HG03439 (cell line): ENCODE measurements at regions not wholly inside any gene's neighbourhood (a gene's known extent, or its start where the extent isn't known, plus 50 kb on each side); places are given as distances from the start of the nearest gene placed in this dataset.
"Not testable (repeated sequence)": the region's sequence is repeated elsewhere in the genome, so short reads cannot be mapped to it uniquely, and the experiment has no call there.

Experiments used
- ATAC-seq: cut with Tn5 transposase; IDR thresholded peaks from one replicate; pipeline ENCODE4 v1.9.1; 2021; ENCODE audit warnings: mild to moderate bottlenecking, moderate library complexity; ENCODE audit not compliant: unreplicated experiment

DNA sequence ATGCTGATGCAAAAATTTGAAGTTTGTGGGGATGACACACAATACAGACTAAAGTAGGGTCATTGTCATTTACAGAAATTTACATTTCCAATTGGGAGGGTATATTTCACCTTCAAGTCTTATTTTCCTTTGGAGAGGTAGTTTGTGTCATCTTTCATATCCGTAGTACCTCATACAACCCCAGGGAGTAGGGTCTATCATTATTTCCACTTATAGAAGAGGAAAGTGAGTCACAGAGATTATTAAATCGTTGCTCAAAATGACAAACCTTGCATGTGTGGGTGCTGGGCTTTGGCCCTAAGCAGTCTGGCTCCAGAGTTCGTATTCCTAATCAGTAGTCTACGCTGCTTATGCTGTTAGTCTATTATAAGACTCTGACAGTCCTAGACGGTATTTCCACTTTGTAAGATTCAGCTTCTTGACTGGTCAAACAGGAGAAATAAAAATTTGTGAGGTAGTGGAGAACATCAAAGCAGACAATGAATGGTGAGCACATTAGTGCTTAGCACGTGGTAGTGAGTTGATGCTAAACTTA lies 516.5 kb downstream of the PCDH7 start:
- no peak for ATAC-seq

DNA sequence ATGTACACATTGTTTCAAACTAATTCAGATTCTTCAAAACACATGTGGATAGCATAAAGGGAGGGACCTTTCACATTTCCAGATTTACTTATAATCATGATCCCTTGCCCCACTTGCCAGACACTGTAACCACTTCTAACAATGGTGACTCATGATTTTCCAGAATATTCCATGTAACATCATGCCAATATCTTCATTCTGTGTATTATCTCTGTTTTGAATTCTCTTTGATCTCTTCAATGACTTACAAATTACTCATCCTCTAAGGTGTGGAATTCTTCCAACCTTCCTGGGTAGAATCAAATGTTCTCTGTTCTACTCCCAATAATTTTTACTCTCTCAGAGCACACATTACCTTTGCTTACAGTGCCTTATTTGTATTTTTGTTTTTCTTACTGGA lies 517.1 kb downstream of the PCDH7 start:
- no peak for ATAC-seq

DNA sequence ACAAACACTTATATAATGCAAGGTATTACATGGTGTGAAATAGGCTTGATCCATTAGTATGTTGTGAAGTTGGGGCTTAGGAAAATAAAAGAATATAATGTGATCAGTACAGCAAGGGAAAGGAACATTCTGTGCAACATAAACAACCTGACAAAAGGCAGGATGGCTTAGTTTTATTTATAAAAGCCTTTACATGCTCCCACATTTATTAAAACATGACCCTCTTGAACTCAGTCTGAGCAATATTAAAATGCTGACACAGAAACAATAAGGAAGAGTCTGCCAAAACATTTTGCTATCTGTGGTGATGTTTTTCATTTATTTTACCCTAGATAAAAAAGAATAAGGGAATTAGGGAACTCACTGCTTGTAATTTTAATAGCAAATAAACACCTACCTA lies 519.7 kb downstream of the PCDH7 start:
- ATAC-seq, result no peak

DNA sequence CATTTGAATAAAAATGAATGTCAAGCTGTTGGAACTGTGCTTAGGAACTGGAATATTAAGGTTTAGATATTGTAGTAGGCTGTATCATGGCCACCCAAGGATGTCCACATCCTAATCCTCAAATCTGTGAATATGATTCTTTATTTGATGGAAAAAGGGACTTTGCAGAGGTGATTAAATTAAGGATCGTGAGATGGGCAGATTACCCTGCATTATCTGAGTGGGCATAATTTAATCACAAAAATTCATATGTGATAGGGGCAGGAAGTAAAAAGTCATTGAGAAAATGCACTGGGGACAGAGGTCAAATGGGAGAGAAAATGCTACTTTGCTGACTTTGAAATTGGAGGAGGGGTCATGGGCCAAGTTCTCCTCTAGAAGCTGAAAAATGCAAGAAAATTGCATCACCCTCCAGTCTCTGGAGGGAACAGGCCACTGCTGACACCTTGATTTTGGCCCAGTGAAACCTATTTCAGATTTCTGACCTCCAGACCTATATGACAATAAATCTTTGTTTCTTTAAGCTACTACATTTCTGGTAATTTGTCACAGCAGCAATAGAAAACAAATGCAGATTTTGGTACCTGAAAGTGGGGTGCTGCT lies 521.4 kb downstream of the PCDH7 start:
- no peak for ATAC-seq

DNA sequence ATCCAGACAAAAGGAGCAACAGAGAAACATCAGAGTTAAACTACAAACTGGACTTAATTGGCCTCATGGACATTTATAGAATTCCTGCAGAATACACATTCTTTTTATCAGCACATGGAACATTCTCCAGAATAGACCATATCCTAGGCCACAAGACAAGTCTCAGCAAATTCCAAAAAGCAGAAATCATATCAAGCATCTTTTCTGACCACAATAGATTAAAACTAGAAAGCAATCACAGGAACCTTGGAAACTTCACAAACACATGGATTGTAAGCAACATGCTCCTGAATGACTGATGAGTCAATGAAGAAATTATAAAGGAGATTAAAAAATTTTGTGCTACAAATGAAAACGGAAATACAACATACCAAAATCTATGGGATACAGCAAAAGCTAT lies 526.7 kb downstream of the PCDH7 start:
- no peak for ATAC-seq

DNA sequence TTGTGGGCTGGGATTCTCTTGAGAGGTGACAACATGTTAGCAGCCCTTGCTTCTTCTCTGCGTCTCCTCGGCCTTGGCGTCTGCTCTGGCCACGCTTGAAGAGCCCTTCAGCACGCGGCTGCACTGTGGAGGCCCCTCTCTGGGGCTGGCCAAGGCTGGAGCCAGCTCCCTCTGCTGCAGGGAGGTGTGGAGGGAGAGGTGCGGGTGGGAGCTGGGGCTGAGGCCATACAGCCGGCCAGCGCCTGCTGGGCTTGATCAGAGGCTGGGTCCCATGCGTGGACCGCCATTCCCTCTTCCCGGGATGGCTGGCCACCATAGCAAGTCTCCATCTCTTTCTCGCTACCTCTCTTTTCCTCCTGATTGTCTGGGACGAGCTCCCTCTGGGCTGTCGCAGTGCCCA lies 539.0 kb downstream of the PCDH7 start:
- no peak for ATAC-seq

DNA sequence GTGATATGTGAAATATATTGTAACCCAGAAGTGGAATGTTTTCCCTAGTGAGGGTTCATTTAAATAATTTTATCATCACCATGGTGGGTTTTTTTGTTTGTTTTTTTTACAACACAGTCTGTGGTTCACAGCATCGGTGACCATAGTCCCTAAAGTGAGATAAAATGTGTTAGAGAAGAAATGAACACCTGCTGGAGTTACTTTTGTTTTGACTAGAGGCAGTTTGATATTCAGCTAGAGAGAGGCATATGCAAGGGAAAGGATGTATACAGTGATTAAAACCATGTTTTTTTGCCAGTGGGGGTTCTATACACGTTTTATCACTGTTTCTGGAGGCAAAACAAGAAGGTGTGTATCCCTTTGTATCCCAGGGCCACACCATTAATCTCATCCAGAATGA lies 541.5 kb downstream of the PCDH7 start:
- ATAC-seq, result no peak

DNA sequence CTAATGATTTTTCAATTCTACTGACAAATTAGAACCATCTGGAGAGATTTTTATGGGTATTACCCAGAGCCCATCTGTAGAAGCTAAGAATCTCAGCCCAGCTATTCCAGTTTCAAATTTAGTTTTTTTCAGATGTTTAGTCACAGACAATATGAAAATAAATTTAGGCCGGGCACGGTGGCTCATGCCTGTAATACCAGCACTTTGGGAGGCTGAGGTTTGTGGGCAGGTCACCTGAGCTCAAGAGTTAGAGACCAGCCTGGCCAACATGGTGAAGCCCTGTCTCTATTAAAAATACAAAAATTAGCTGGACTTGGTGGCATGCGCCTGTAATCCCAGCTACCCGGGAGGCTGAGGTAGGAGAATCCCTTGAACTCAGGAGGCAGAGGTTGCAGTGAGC lies 545.9 kb downstream of the PCDH7 start:
- not testable (repeated sequence) for ATAC-seq

DNA sequence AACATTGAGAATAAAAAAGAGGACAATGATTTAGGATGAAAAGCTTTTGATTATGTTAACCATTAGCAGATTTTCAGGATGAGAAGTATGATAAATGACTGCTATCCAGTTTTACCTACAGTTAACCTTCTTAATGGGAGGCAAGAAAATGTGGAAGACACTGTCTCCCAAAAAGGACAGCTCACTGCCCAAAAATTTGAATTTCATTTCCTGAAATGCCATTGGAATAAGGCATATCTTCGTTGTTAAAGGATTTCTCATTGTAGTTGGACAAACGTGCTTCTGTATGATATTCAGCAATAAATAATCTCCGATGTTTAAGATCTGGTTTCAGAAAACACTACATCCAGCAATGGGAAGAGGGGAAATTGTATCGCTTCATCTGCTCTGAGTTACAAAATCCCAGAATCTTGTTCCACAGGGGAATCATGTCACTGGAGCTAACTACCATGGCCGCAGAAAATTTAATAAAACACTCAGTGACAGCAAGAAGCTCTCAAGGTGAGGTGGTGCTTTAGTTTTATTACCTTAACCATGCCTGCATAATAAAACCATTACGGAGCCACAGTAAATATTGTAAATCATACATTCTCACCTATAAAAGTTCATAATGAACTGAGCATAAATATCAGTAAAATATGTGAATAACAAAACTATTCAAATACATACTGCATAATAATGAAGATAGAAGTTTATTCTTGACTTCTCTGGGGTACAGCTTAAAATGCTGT lies 552.3 kb downstream of the PCDH7 start:
- ATAC-seq, result no peak

DNA sequence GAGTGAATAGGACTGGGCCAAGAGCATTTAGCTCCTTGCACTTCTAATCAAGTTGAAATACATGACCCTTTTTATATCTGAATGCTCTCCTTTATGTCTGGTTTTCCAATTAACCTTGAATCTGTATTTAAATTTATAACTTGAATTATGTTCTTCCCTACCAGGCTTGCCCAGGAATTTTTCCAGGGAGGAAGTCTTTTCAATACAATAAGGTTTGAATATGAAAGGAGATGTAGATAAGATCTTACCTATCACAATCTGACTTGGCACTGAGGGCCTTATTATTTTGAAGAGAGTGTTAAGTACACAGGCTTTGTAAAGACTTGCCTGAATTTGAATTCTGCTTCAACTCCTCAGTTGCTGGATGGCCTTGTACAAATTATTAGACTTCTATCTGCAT lies 555.7 kb downstream of the PCDH7 start:
- no peak for ATAC-seq

DNA sequence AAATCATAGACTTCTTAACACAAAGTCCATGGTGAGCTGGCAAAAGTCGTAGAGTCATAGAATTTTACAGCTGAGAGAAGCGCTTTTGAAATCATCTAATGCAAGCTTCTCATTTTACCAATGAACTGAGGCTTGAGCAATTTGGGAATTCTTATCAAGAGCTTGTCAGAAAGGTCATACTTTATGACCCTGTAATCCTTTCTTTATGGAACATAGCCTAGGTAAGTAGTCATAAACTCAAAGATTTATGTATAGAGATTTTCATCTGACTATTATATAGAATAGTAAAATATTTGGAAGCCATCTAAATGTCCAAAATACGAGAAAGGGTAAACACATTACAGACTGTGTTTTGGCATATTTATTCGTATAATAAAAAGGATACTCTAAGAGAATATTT lies 563.5 kb downstream of the PCDH7 start:
- no peak for ATAC-seq

DNA sequence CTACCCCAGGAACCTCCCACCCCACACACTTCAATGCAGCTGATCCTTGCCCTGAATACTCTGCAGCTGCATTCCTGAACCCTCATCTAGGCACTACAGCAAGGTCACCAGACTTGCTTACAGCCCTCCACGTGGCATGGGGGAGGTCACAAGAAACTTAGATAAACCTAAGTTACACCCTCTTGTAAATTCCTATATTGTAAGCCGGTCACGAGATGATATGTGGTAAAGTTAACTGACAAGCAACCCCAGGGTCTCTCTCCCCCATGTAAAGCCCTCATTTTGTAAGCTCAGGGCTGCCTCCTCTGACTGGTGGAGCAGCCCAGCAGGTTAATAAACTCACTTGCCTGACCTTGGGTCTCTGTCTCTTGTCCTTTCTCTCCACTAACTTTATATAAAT lies 570.7 kb downstream of the PCDH7 start:
- no peak for ATAC-seq

DNA sequence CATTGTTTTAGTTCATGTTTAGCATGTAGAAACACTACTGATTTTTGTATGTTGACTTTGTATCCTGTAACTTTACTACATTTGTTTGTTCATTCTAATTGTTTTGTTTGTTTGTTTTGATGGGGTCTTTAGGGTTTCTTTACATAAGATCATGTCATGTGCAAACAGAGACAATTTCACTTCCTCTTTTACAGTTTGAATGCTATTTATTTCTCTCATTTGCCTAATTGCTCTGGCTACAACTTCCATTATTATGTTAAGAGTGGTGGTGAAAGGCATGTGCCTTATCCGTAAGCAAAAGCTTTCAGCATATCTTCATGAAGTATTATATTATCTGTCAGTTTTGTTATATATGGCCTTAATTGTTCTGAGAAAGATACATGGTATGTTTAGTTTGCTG lies 571.1 kb downstream of the PCDH7 start:
- ATAC-seq, result no peak

DNA sequence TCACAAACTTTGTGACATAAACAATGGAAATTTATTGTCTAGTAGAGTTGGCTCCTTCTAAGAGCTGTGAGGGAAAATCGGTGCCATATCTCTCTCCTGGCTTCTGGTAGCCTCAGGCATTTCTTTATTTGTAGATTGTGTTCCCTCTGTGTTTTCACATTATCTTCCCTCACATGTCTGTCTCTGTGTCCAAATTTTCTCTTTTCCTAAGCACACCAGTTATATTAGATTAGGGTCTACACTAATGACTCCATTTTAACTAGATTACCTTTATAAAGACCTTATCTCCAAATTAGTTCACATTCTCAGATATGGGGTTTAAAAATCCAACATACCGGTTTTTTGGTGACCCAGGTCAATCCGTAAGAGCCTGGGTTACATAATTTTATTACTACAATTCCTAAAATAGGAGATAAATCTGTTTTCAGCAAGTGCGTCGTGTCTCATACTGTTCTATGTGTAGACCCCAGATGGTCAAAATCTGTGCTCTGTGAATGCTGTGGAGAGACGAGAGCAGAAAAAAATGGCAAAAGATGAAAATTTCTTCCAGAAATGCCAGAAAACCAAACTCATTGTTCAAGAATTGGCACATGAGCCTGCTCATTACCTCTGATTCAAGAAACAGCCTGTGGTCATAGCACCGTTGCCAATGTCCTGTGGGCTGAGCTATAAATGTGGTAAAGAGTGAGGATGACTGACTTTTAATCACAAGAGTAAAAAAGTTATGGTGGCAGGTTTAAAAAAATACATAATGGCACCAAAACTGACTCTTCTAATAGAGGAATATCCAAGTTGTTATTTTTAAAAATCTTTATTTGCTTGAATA lies 574.7 kb downstream of the PCDH7 start:
- ATAC-seq, result no peak

DNA sequence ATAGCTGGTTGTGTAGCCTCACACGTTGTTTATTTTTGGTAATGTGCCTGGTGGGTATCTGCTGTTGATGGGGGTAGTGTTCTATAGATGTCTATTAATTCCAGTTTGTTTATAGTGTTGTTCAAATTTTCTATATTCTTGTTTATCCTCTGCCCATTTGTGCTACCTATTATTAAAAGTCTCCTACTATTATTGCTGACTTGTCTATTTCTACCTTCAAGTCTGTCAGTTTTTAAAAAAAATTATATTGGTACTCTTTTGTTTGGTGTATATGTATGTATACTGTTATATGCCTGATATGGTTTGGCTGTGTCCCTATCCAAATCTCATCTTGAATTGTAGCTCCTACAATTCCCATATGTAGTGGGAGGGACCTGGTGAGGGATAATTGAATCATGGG lies 578.6 kb downstream of the PCDH7 start:
- ATAC-seq, result no peak

DNA sequence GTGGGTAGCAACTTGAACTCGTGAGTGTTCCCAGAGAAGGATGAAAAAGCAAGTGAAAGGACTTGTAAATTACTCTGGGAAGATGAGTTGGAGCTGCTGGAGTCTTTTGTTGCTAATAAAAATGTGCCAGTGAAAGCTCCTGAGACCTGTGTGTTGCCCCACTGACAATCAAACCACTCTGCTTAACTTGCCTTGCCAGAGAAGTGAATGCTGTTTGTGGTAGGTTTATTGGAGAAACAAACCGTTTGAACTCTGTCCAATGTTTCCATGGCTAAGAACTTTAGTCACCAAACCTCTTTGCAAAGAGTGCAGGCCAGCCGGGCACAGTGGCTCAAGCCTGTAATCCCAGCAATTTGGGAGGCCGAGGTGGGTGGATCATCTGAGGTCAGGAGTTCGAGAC lies 586.9 kb downstream of the PCDH7 start:
- no peak for ATAC-seq

DNA sequence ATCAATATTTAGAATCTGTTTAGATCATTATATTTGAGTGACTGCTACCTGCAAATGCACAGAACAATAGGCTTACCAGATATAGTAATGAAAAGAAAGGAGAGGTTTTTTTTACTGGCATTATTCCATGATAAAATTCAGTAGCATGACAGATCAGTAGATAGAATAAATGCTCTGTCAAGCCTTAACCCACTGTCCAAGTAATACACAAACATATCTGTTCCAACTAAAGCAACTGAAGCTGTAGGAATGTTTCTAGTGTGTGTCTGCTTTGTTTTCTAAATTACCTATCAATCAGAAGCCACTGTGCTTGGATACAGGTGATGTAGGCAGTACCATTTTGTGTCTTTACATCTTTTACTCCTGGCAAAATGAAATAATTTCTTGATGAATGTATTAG lies 604.6 kb downstream of the PCDH7 start:
- ATAC-seq, result no peak

DNA sequence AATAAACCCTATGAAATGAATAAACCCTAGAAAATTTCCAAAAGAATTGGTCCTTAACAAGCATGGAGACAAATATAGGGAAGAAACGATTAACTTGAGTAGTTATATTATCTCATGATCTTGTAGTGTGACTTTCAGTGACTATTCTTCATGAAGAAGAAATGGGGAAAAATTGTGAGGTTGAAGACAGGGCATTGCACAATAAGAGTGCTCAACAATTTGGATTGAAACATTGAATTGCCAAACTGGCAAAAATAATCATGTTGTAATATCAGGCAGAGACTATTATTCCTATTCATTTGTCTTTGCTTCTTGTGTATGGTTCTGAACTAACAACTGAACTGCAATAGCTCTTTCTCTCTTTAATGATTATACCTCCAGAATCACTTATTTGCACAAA lies 605.1 kb downstream of the PCDH7 start:
- no peak for ATAC-seq

DNA sequence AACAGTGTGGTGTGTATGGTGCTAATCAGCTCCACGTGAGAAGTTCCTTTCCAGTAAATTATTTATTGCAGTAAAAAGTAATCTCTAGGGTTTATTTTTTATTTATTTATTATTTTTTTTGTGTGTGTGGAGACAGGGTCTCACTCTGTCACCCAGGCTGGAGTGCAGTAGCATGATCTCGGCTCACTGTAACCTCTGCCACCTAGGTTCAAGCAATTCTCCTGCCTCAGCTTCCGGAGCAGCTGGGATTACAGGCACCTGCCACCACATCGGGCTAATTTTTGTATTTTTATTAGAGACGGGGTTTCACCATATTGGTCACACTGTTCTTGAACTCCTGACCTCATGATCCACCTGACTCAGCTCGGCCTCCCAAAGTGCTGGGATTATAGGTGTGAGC lies 606.9 kb downstream of the PCDH7 start:
- ATAC-seq, result no peak

DNA sequence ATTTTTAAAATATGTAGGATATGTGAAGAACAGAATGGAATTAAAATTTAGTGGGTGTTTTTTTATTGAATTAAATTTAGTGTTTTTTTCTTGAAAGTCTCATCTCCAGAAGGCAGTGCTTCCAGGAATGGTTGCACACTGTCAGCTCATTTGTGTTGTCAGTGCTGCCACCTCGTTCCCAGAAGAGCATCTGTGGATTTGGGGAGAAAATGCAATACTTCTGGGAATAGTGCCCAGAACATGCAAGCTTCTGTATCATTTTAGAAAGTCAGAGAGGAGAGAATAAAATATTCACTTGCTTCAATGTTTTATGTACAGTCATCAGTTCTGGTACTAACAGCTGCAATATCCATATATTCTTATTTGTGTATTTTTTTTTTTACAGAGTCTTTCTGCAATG lies 608.8 kb downstream of the PCDH7 start:
- ATAC-seq, result no peak

DNA sequence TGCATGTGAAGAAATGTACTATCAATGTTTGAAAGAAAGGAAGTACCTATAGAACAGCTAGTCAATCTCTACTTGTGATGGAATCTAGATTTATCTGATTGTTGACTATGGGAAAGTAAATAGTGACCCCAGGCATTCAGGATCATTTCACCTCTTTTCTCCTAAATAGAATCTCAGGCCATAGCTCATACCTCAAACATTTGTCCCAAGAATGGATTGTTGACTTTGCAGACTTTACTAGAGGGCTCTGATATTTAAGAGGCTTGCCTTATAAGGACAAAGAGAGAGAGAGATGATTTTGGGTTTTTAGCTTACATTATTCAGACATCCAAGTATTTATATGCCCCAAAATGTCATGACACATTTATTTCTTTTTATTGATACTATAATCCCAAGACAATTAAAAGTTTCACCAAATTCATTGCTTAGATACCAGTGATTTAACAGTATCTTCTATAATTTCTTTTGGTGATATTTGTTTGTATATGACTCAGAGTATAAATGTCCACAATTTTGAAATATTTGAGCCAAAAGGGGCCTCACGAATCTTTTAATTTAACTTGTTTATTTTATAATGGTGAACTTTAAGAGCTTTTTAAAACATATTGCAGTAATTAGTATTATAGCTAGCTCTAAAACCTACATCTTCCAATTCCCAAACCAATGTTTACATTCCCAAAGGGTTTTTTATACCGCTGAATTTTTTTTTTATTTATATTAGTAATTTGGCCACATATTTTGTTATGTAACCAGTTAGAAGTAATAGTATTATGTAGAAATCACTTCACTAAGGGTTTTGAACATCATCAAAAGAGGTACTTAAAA lies 614.1 kb downstream of the PCDH7 start:
- no peak for ATAC-seq
